Naive thymus-derived CD4-positive, alpha-beta T cell (primary cell): ENCODE measurements at regions not wholly inside any gene's neighbourhood (a gene's known extent, or its start where the extent isn't known, plus 50 kb on each side); places are given as distances from the start of the nearest gene placed in this dataset.

Experiments
- ATAC-seq: fragments of 150-1000 bp; cut with Tn5 transposase; 2 replicates; pipeline ENCODE4 v1.10.0; 2021; ENCODE audit warnings: mild to moderate bottlenecking, moderate library complexity
- CTCF ChIA-PET: fragments of 350-600 bp; sonication (Branson Sonifier 250); formaldehyde crosslinking; loops from one replicate; lab custom pipeline; 2021; ENCODE audit warnings: antibody characterized with exemption; lab: Charles Lee
- POLR2A ChIA-PET: fragments of 350-600 bp; sonication (Branson Sonifier 250); formaldehyde crosslinking; loops from one replicate; lab custom pipeline; 2021; ENCODE audit warnings: antibody characterized with exemption, inconsistent platforms; lab: Charles Lee
- DNase-seq, 9 donors: peaks; one replicate each; pipeline versions ENCODE4 v3.0.0 to v3.0.0-alpha.2; 2020 to 2022; ENCODE audit warnings: mixed read lengths in 1 of 9
- H3K27ac ChIP-seq: one replicate; pipeline ENCODE4 v1.7.0; 2013; ENCODE audit warnings: mild to moderate bottlenecking, low read depth, low read length, moderate library complexity
- H3K27me3 ChIP-seq, 2 donors: one replicate each; pipeline ENCODE4 v1.7.0; 2013; ENCODE audit warnings: low read length in 2 of 2, mild to moderate bottlenecking in 2 of 2, moderate library complexity in 2 of 2; ENCODE audit not compliant: control insufficient read depth in 2 of 2, insufficient read depth in 2 of 2
- H3K36me3 ChIP-seq, 3 experiments: 1 replicate in 2 of 3; 2 replicates in 1 of 3; pipeline ENCODE4 v1.7.0; 2013; ENCODE audit warnings: low read length in 3 of 3, mild to moderate bottlenecking in 3 of 3, moderate library complexity in 1 of 3; ENCODE audit not compliant: insufficient read depth in 3 of 3, control insufficient read depth in 2 of 3
- H3K4me1 ChIP-seq, 2 donors: one replicate each; pipeline ENCODE4 v1.7.0; 2013; ENCODE audit warnings: low read length in 2 of 2, mild to moderate bottlenecking in 2 of 2, moderate library complexity in 1 of 2; ENCODE audit not compliant: control insufficient read depth in 2 of 2, insufficient read depth in 2 of 2
- H3K4me3 ChIP-seq: 2 replicates; pipeline ENCODE4 v1.7.0; 2013; ENCODE audit warnings: mild to moderate bottlenecking, low read length
- H3K9me3 ChIP-seq, 3 experiments: 1 replicate in 2 of 3; 2 replicates in 1 of 3; pipeline ENCODE4 v1.7.0; 2013; ENCODE audit warnings: low read length in 3 of 3; ENCODE audit not compliant: control insufficient read depth in 2 of 3
- H3K27ac Mint-ChIP-seq, 9 donors: one replicate each; pipeline ENCODE4 v1.8.0; 2020 to 2022; ENCODE audit warnings: mixed read lengths in 9 of 9, mild to moderate bottlenecking in 8 of 9, moderate library complexity in 5 of 9, inconsistent platforms in 2 of 9
- H3K27me3 Mint-ChIP-seq, 5 donors: one replicate each; pipeline ENCODE4 v1.8.0; 2021 to 2022; ENCODE audit warnings: mixed read lengths in 5 of 5, mild to moderate bottlenecking in 1 of 5
- H3K36me3 Mint-ChIP-seq, 5 donors: one replicate each; pipeline ENCODE4 v1.8.0; 2020 to 2022; ENCODE audit warnings: mixed read lengths in 5 of 5, mild to moderate bottlenecking in 3 of 5, inconsistent platforms in 1 of 5
- H3K4me1 Mint-ChIP-seq, 7 donors: one replicate each; pipeline ENCODE4 v1.8.0; 2020 to 2022; ENCODE audit warnings: mixed read lengths in 7 of 7, mild to moderate bottlenecking in 3 of 7, inconsistent platforms in 1 of 7
- H3K4me3 Mint-ChIP-seq, 10 donors: one replicate each; pipeline ENCODE4 v1.8.0; 2020 to 2022; ENCODE audit warnings: mild to moderate bottlenecking in 10 of 10, mixed read lengths in 10 of 10, moderate library complexity in 6 of 10, inconsistent platforms in 2 of 10
- H3K9me3 Mint-ChIP-seq, 11 donors: one replicate each; pipeline ENCODE4 v1.8.0; 2020 to 2022; ENCODE audit warnings: mixed read lengths in 11 of 11, mild to moderate bottlenecking in 4 of 11, inconsistent platforms in 1 of 11, moderate library complexity in 1 of 11
- intact Hi-C, 2 donors: fragments of 100-400 bp; cut with micrococcal nuclease; formaldehyde crosslinking; loops; one replicate each; pipeline ENCODE4 v1.15.1; 2023

DNA sequence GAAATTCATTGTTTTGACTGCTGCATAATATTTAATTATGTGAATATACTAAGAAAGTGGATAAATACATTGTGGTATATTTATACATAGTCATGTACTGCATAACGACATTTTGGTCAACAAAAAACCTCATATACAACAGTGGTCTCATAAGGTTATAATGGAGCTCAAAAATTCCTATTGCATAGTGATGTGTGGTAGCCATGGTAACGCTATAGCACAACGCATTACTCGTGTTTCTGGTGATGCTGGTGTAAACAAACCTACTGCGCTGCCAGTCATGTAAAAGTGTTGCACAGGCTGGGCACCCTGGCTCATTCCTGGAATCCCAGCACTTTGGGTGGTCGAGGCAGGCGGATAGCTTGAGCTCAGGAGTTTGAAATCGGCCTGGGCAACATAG, 52.6 kb upstream of the NHLH2 start:
- intact Hi-C loops, result no loop called here
- Histone ChIP-seq H3K27me3 (no peaks in the 10 kb centered on the region), H3K4me1 (no peaks in the 10 kb centered on the region), H3K4me3 (no peak overlapping the region), H3K9me3 (no peaks in the 10 kb centered on the region), H3K27ac (no peak overlapping the region), H3K36me3 (no peaks in the 10 kb centered on the region)
- DNase-seq (no peak), ATAC-seq (no peak)
- Mint-ChIP-seq H3K9me3 (no peaks in the 10 kb centered on the region), H3K36me3 (no peaks in the 10 kb centered on the region), H3K27me3 (peaks cover 0 to 20% (median 7%) of the 10 kb centered on the region in 5 donors), H3K4me3 (no peak overlapping the region), H3K4me1 (no peaks in the 10 kb centered on the region), H3K27ac (no peak overlapping the region)
- CTCF ChIA-PET, result no interaction called here
- POLR2A ChIA-PET, result no interaction called here

DNA sequence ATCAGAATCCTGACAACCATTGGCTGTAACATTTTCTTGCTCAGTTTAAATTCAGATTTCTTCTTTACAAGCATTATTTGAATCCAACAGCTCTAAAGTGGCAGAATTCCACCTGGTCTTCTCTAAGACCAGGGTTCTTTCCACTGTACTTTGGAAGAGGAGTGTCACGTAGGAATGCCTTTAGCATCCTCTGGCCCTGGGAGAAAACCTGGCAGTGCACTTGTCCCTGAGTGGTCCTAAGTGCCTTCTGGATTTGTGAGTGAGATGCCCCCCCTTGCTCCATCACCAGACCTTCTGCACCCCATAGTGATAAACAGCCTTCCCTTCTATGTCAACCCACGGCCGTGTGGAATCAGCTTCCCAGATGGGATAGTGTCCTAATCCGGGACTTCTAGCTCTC, 57.1 kb upstream of the NHLH2 start:
- Mint-ChIP-seq H3K4me1 (no peaks in the 10 kb centered on the region), H3K4me3 (no peak overlapping the region), H3K27ac (no peak overlapping the region), H3K36me3 (no peaks in the 10 kb centered on the region), H3K27me3 (peaks cover 0 to 19% (median 13%) of the 10 kb centered on the region in 5 donors), H3K9me3 (no peaks in the 10 kb centered on the region)
- Histone ChIP-seq H3K36me3 (no peaks in the 10 kb centered on the region), H3K27ac (no peak overlapping the region), H3K27me3 (no peaks in the 10 kb centered on the region), H3K9me3 (no peaks in the 10 kb centered on the region), H3K4me1 (no peaks in the 10 kb centered on the region), H3K4me3 (no peak overlapping the region)
- ChIA-PET CTCF (no interaction called here), POLR2A (no interaction called here)
- intact Hi-C loops, result no loop called here
- no peak for DNase-seq
- no peak for ATAC-seq

DNA sequence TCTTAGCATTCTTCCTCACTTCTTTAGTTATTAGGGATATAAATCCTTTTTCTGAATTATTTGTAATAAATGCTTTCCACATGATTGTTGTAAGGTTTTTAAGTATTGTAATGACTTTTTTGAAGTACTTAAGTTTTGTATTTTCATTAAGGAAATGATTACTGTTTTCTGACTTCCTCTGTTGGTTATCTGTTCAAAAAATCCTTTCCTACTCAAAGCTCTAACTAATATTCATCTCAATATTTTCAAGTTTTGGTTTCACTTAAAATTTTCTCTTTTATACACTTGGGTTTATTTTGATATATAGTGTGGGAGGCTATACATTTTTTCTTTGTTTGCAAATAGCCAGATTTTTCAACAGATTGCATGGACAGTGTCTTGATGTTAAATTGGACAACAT, 59.9 kb upstream of the NHLH2 start:
- Mint-ChIP-seq H3K4me1 (no peaks in the 10 kb centered on the region), H3K36me3 (no peaks in the 10 kb centered on the region), H3K27ac (no peak overlapping the region), H3K27me3 (peaks cover 7 to 29% (median 16%) of the 10 kb centered on the region in 5 donors), H3K9me3 (no peaks in the 10 kb centered on the region), H3K4me3 (no peak overlapping the region)
- H3K36me3 ChIP-seq, result no peaks in the 10 kb centered on the region
- H3K4me3 ChIP-seq, result no peak overlapping the region
- CTCF ChIA-PET, result interaction anchor here (0.5 kb wide), 1 partner anchor 74 kb away, joined by 3 read pairs; no protein-coding TSS in a partner anchor
- ATAC-seq (no peak), DNase-seq (no peak)
- no peak overlapping the region for H3K27ac ChIP-seq
- H3K27me3 ChIP-seq, result no peaks in the 10 kb centered on the region
- no peaks in the 10 kb centered on the region for H3K4me1 ChIP-seq
- POLR2A ChIA-PET, result no interaction called here
- intact Hi-C loops, result no loop called here
- H3K9me3 ChIP-seq, result no peaks in the 10 kb centered on the region

DNA sequence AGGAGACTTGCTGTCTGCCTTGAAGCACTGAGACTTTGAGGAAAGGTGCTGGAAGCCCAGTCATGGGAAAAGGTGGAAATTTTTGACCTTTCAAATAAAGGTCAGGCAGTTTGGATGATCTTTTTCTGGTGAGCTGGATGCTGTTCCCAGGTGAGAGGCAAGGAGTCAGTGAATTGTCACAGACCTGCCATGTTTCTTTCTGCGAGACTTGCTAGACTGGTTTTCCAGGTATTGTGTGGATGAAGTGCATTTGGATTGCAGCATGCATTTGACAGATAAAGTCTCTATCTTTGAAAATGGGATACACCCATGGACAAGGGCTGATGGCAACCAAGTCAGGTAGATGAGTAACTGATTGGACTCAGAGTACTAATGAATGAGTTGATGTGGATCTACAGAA, 65.7 kb upstream of the NHLH2 start:
- Histone ChIP-seq H3K27me3 (no peaks in the 10 kb centered on the region), H3K4me1 (no peaks in the 10 kb centered on the region), H3K4me3 (no peak overlapping the region), H3K27ac (no peak overlapping the region), H3K9me3 (no peaks in the 10 kb centered on the region), H3K36me3 (no peaks in the 10 kb centered on the region)
- Mint-ChIP-seq H3K27ac (no peak overlapping the region), H3K36me3 (no peaks in the 10 kb centered on the region), H3K4me3 (no peak overlapping the region), H3K4me1 (no peaks in the 10 kb centered on the region), H3K27me3 (peaks cover 12 to 29% (median 18%) of the 10 kb centered on the region in 5 donors), H3K9me3 (peaks cover 0 to 1% (median 0%) of the 10 kb centered on the region in 11 donors)
- DNase-seq (no peak), ATAC-seq (no peak)
- ChIA-PET CTCF (no interaction called here), POLR2A (no interaction called here)
- intact Hi-C loops, result no loop called here

DNA sequence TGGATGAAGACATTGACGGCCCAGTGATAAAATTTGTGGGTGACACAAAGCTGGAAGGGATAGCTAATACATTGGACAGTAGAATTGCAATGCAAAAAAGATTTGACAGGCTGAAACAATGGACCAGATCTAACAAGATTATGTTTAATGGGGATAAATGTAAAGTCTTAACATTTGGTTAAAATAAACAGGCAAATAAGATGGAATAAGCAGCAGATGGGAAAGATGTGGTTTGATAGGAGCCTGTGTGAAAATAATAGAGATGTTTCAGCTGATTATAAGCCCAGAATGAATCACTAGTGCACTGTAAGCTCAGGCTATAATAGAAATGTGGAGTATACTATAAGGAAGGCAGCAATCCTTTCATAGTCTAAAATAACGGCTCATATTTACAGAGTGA, 66.2 kb upstream of the NHLH2 start:
- H3K27ac Mint-ChIP-seq, result no peak overlapping the region
- H3K9me3 Mint-ChIP-seq, result peaks cover 0 to 1% (median 0%) of the 10 kb centered on the region in 11 donors
- ATAC-seq (no peak), DNase-seq (no peak)
- Histone ChIP-seq H3K27me3 (no peaks in the 10 kb centered on the region), H3K4me3 (no peak overlapping the region), H3K9me3 (no peaks in the 10 kb centered on the region), H3K4me1 (no peaks in the 10 kb centered on the region), H3K36me3 (no peaks in the 10 kb centered on the region), H3K27ac (no peak overlapping the region)
- intact Hi-C loops, result no loop called here
- peaks cover 8 to 26% (median 20%) of the 10 kb centered on the region in 5 donors for H3K27me3 Mint-ChIP-seq
- ChIA-PET POLR2A (no interaction called here), CTCF (no interaction called here)
- no peaks in the 10 kb centered on the region for H3K36me3 Mint-ChIP-seq
- H3K4me3 Mint-ChIP-seq, result no peak overlapping the region
- H3K4me1 Mint-ChIP-seq, result no peaks in the 10 kb centered on the region

GRCh38 chr1:115908565-115909274, 67.6 kb upstream of the SLC22A15 start:
- Histone ChIP-seq H3K4me1 (no peaks in the 10 kb centered on the region), H3K9me3 (no peaks in the 10 kb centered on the region), H3K4me3 (no peak overlapping the region), H3K27me3 (no peaks in the 10 kb centered on the region), H3K36me3 (no peaks in the 10 kb centered on the region), H3K27ac (no peak overlapping the region)
- no peaks in the 10 kb centered on the region for H3K36me3 Mint-ChIP-seq
- no peak overlapping the region for H3K27ac Mint-ChIP-seq
- peaks cover 6 to 33% (median 20%) of the 10 kb centered on the region in 5 donors for H3K27me3 Mint-ChIP-seq
- no peaks in the 10 kb centered on the region for H3K4me1 Mint-ChIP-seq
- peaks cover 0 to 1% (median 0%) of the 10 kb centered on the region in 11 donors for H3K9me3 Mint-ChIP-seq
- CTCF ChIA-PET, result no interaction called here
- no peak overlapping the region for H3K4me3 Mint-ChIP-seq
- no peak for DNase-seq
- no peak for ATAC-seq
- POLR2A ChIA-PET, result no interaction called here
- intact Hi-C loops, result no loop called here

- Histone ChIP-seq H3K9me3 (no peaks in the 10 kb centered on the region), H3K4me3 (no peak overlapping the region), H3K36me3 (no peaks in the 10 kb centered on the region), H3K27ac (no peak overlapping the region), H3K27me3 (no peaks in the 10 kb centered on the region), H3K4me1 (no peaks in the 10 kb centered on the region)
- DNase-seq (no peak), ATAC-seq (no peak)
- Mint-ChIP-seq H3K27ac (no peak overlapping the region), H3K4me3 (no peak overlapping the region), H3K9me3 (peaks cover 0 to 1% (median 0%) of the 10 kb centered on the region in 11 donors), H3K36me3 (no peaks in the 10 kb centered on the region), H3K27me3 (peaks cover 2 to 33% (median 20%) of the 10 kb centered on the region in 5 donors), H3K4me1 (no peaks in the 10 kb centered on the region)
- intact Hi-C loops, result no loop called here
- POLR2A ChIA-PET, result no interaction called here
- CTCF ChIA-PET, result no interaction called here
Observed at GRCh38 chr1:115910231-115910630, 66.1 kb upstream of the SLC22A15 start.
